CD4-positive, alpha-beta T cell treated with Interleukin-15 for 1 hour (primary cell): ENCODE measurements at regions not wholly inside any gene's neighbourhood (a gene's known extent, or its start where the extent isn't known, plus 50 kb on each side); places are given as distances from the start of the nearest gene placed in this dataset.
"Not testable (repeated sequence)": the region's sequence is repeated elsewhere in the genome, so short reads cannot be mapped to it uniquely, and the experiment has no call there.

ENCODE experiments used
- DNase-seq: peaks from one replicate; pipeline ENCODE4 v3.0.0-alpha.2; 2020

GRCh38 chr1:60296794-60297193, 223.2 kb upstream of the C1orf87 start:
- no peak for DNase-seq

GRCh38 chr1:60292140-60292539, 218.6 kb upstream of the C1orf87 start:
- DNase-seq: no peak

GRCh38 chr1:60290393-60290792, 216.8 kb upstream of the C1orf87 start:
- no peak for DNase-seq

GRCh38 chr1:60287536-60287935, 214.0 kb upstream of the C1orf87 start:
- DNase-seq: no peak

GRCh38 chr1:60283690-60284089, 210.1 kb upstream of the C1orf87 start:
- no peak for DNase-seq

- DNase-seq: no peak
Observed at GRCh38 chr1:60281360-60281932, 207.9 kb upstream of the C1orf87 start.

GRCh38 chr1:60280819-60281218, 207.2 kb upstream of the C1orf87 start:
- DNase-seq: no peak

- DNase-seq: no peak
Observed at GRCh38 chr1:60280256-60280655, 206.7 kb upstream of the C1orf87 start.

- no peak for DNase-seq
Observed at GRCh38 chr1:60279798-60280197, 206.2 kb upstream of the C1orf87 start.

GRCh38 chr1:60277269-60277668, 203.7 kb upstream of the C1orf87 start:
- DNase-seq: no peak

- DNase-seq: no peak
Observed at GRCh38 chr1:60274422-60275290, 201.1 kb upstream of the C1orf87 start.

GRCh38 chr1:60273185-60273584, 199.6 kb upstream of the C1orf87 start:
- DNase-seq: no peak

GRCh38 chr1:60271041-60271440, 197.5 kb upstream of the C1orf87 start:
- DNase-seq: no peak

- no peak for DNase-seq
Observed at GRCh38 chr1:60268451-60268850, 194.9 kb upstream of the C1orf87 start.

- DNase-seq: no peak
Observed at GRCh38 chr1:60265560-60266535, 192.3 kb upstream of the C1orf87 start.

GRCh38 chr1:60262701-60263100, 189.1 kb upstream of the C1orf87 start:
- DNase-seq: no peak

- no peak for DNase-seq
Observed at GRCh38 chr1:60257531-60257930, 184.0 kb upstream of the C1orf87 start.

GRCh38 chr1:60255565-60255964, 182.0 kb upstream of the C1orf87 start:
- DNase-seq: no peak

GRCh38 chr1:60251426-60251825, 177.9 kb upstream of the C1orf87 start:
- no peak for DNase-seq

GRCh38 chr1:60247467-60247866, 173.9 kb upstream of the C1orf87 start:
- not testable (repeated sequence) for DNase-seq

GRCh38 chr1:60245324-60245723, 171.8 kb upstream of the C1orf87 start:
- no peak for DNase-seq

GRCh38 chr1:60244906-60245305, 171.3 kb upstream of the C1orf87 start:
- DNase-seq: no peak

- no peak for DNase-seq
Observed at GRCh38 chr1:60235275-60235674, 161.7 kb upstream of the C1orf87 start.
